NCI-H345 treated with DMSO at 0.1 percent for 48 hours (cell line): ENCODE measurements at regions not wholly inside any gene's neighbourhood (a gene's known extent, or its start where the extent isn't known, plus 50 kb on each side); places are given as distances from the start of the nearest gene placed in this dataset.
"Not testable (repeated sequence)": the region's sequence is repeated elsewhere in the genome, so short reads cannot be mapped to it uniquely, and the experiment has no call there.

Source experiments
- DNase-seq: peaks from one replicate; lab custom pipeline; 2025; ENCODE audit not compliant: unreplicated experiment; lab: John Stamatoyannopoulos, UW

GRCh38 chr1:188665477-188665876 is 1812.2 kb downstream of the BRINP3 start:
- DNase-seq, result no peak

GRCh38 chr1:188668083-188668482 is 1809.6 kb downstream of the BRINP3 start:
- no peak for DNase-seq

GRCh38 chr1:188669728-188670382 is 1807.8 kb downstream of the BRINP3 start:
- DNase-seq, result no peak

- no peak for DNase-seq
These were observed 1806.8 kb downstream of the BRINP3 start for GRCh38 chr1:188670837-188671236.

GRCh38 chr1:188672153-188672552 is 1805.5 kb downstream of the BRINP3 start:
- no peak for DNase-seq

GRCh38 chr1:188689542-188689941 is 1788.1 kb downstream of the BRINP3 start:
- no peak for DNase-seq

- no peak for DNase-seq
These were observed 1777.5 kb downstream of the BRINP3 start for GRCh38 chr1:188700116-188700515.

GRCh38 chr1:188706742-188707141 is 1770.9 kb downstream of the BRINP3 start:
- DNase-seq, result no peak

- DNase-seq, result peak; percentile 16
These were observed 1768.7 kb downstream of the BRINP3 start for GRCh38 chr1:188708795-188709535.

GRCh38 chr1:188715566-188715965 is 1762.1 kb downstream of the BRINP3 start:
- no peak for DNase-seq

- no peak for DNase-seq
These were observed 1757.9 kb downstream of the BRINP3 start for GRCh38 chr1:188719735-188720134.

GRCh38 chr1:188723332-188724020 is 1754.2 kb downstream of the BRINP3 start:
- no peak for DNase-seq

- no peak for DNase-seq
These were observed 1748.6 kb downstream of the BRINP3 start for GRCh38 chr1:188729039-188729438.

GRCh38 chr1:188735567-188735966 is 1742.1 kb downstream of the BRINP3 start:
- no peak for DNase-seq

GRCh38 chr1:188749275-188749674 is 1728.4 kb downstream of the BRINP3 start:
- not testable (repeated sequence) for DNase-seq

- not testable (repeated sequence) for DNase-seq
These were observed 1725.6 kb downstream of the BRINP3 start for GRCh38 chr1:188752027-188752426.

GRCh38 chr1:188757747-188758146 is 1719.9 kb downstream of the BRINP3 start:
- not testable (repeated sequence) for DNase-seq

GRCh38 chr1:188761226-188761625 is 1716.4 kb downstream of the BRINP3 start:
- no peak for DNase-seq

GRCh38 chr1:188762166-188762743 is 1715.4 kb downstream of the BRINP3 start:
- DNase-seq, result no peak

- DNase-seq, result no peak
These were observed 1714.1 kb downstream of the BRINP3 start for GRCh38 chr1:188763541-188763940.

GRCh38 chr1:188769181-188769580 is 1708.5 kb downstream of the BRINP3 start:
- no peak for DNase-seq

- no peak for DNase-seq
These were observed 1707.7 kb downstream of the BRINP3 start for GRCh38 chr1:188769936-188770335.
